Astrocyte (in vitro differentiated cells and primary cell): ENCODE measurements at regions not wholly inside any gene's neighbourhood (a gene's known extent, or its start where the extent isn't known, plus 50 kb on each side); places are given as distances from the start of the nearest gene placed in this dataset.

Experiments
- DNase-seq: peaks from one replicate; pipeline ENCODE4 v3.0.0-alpha.2; 2010; ENCODE audit warnings: low read depth
- FAIRE-seq: peaks from 2 replicates; lab custom pipeline; 2011; peaks lifted over from hg19 to GRCh38; lab: Jason Lieb, UNC
- H2AFZ ChIP-seq: 2 replicates; pipeline ENCODE4 v1.6.0; 2012; ENCODE audit warnings: low read depth, low read length, inconsistent platforms
- H3K27ac ChIP-seq: 2 replicates; pipeline ENCODE4 v1.5.1; 2011; ENCODE audit warnings: low read depth, low read length, inconsistent platforms
- H3K27me3 ChIP-seq: 2 replicates; pipeline ENCODE4 v1.6.0; 2011; ENCODE audit warnings: low read length, inconsistent platforms; ENCODE audit not compliant: insufficient read depth
- H3K36me3 ChIP-seq: 2 replicates; pipeline ENCODE4 v1.5.1; 2011; ENCODE audit warnings: low read length, inconsistent platforms; ENCODE audit not compliant: insufficient read depth
- H3K4me1 ChIP-seq: 2 replicates; pipeline ENCODE4 v1.5.1; 2011; ENCODE audit warnings: low read length, inconsistent platforms; ENCODE audit not compliant: insufficient read depth
- H3K4me2 ChIP-seq: 2 replicates; pipeline ENCODE4 v1.6.0; 2012; ENCODE audit warnings: low read length, inconsistent platforms
- H3K4me3 ChIP-seq: 2 replicates; pipeline ENCODE4 v1.5.1; 2011; ENCODE audit warnings: low read depth, mild to moderate bottlenecking, low read length, inconsistent platforms; ENCODE audit not compliant: insufficient read depth
- H3K79me2 ChIP-seq: 2 replicates; pipeline ENCODE4 v1.6.0; 2012; ENCODE audit warnings: mild to moderate bottlenecking, low read length, inconsistent platforms; ENCODE audit not compliant: insufficient read depth
- H3K9ac ChIP-seq: 2 replicates; pipeline ENCODE4 v1.6.0; 2012; ENCODE audit warnings: mild to moderate bottlenecking, low read length, inconsistent platforms
- H3K9me3 ChIP-seq: 2 replicates; pipeline ENCODE4 v1.5.1; 2012; ENCODE audit warnings: low read depth, mild to moderate bottlenecking, low read length, inconsistent platforms; ENCODE audit not compliant: insufficient read depth
- H4K20me1 ChIP-seq: 2 replicates; pipeline ENCODE4 v1.6.0; 2012; ENCODE audit warnings: low read length, inconsistent platforms; ENCODE audit not compliant: insufficient read depth
- H3K27ac Mint-ChIP-seq: one replicate; pipeline ENCODE4 v1.8.0; 2021; ENCODE audit warnings: mild to moderate bottlenecking, mixed read lengths; ENCODE audit not compliant: unreplicated experiment
- H3K27me3 Mint-ChIP-seq: one replicate; pipeline ENCODE4 v1.8.0; 2021; ENCODE audit warnings: low read depth, mixed read lengths; ENCODE audit not compliant: unreplicated experiment
- H3K36me3 Mint-ChIP-seq: one replicate; pipeline ENCODE4 v1.8.0; 2021; ENCODE audit warnings: low read depth, mixed read lengths; ENCODE audit not compliant: unreplicated experiment
- H3K4me1 Mint-ChIP-seq: one replicate; pipeline ENCODE4 v1.8.0; 2021; ENCODE audit warnings: low read depth, mixed read lengths; ENCODE audit not compliant: unreplicated experiment
- H3K4me3 Mint-ChIP-seq: one replicate; pipeline ENCODE4 v1.8.0; 2021; ENCODE audit warnings: mild to moderate bottlenecking, moderate library complexity, mixed read lengths; ENCODE audit not compliant: unreplicated experiment
- H3K9me3 Mint-ChIP-seq: one replicate; pipeline ENCODE4 v1.8.0; 2021; ENCODE audit warnings: mild to moderate bottlenecking, mixed read lengths; ENCODE audit not compliant: unreplicated experiment
- EZH2 ChIP-seq: IDR thresholded peaks from 2 replicates; pipeline ENCODE4 v1.6.1; 2012; ENCODE audit warnings: mild to moderate bottlenecking, low read length, inconsistent platforms; ENCODE audit not compliant: insufficient read depth
- TF ChIP-seq, protein P1 (sequence below): IDR thresholded peaks from 2 replicates; pipeline ENCODE4 v1.5.1; 2011; ENCODE audit warnings: low read depth, mild to moderate bottlenecking, inconsistent platforms, low read length, moderate library complexity; ENCODE audit not compliant: insufficient read depth

- Mint-ChIP-seq H3K4me1 (no peaks in the 10 kb centered on the region), H3K4me3 (no peak overlapping the region), H3K27ac (no peak overlapping the region), H3K27me3 (peaks cover 11% of the 10 kb centered on the region), H3K36me3 (no peaks in the 10 kb centered on the region), H3K9me3 (no peaks in the 10 kb centered on the region)
- Histone ChIP-seq H3K4me1 (no peaks in the 10 kb centered on the region), H3K27me3 (no peaks in the 10 kb centered on the region), H3K79me2 (no peaks in the 10 kb centered on the region), H4K20me1 (no peaks in the 10 kb centered on the region), H3K27ac (no peak overlapping the region), H3K9ac (no peak overlapping the region), H3K36me3 (no peaks in the 10 kb centered on the region), H3K9me3 (no peaks in the 10 kb centered on the region), H2AFZ (no peak overlapping the region), H3K4me3 (no peak overlapping the region), H3K4me2 (no peak overlapping the region)
- FAIRE-seq (no peak), DNase-seq (no peak)
- TF ChIP-seq, protein P1, sequence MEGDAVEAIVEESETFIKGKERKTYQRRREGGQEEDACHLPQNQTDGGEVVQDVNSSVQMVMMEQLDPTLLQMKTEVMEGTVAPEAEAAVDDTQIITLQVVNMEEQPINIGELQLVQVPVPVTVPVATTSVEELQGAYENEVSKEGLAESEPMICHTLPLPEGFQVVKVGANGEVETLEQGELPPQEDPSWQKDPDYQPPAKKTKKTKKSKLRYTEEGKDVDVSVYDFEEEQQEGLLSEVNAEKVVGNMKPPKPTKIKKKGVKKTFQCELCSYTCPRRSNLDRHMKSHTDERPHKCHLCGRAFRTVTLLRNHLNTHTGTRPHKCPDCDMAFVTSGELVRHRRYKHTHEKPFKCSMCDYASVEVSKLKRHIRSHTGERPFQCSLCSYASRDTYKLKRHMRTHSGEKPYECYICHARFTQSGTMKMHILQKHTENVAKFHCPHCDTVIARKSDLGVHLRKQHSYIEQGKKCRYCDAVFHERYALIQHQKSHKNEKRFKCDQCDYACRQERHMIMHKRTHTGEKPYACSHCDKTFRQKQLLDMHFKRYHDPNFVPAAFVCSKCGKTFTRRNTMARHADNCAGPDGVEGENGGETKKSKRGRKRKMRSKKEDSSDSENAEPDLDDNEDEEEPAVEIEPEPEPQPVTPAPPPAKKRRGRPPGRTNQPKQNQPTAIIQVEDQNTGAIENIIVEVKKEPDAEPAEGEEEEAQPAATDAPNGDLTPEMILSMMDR, result no peak
- no peak for TF ChIP-seq EZH2
Measured at GRCh38 chr15:61318802-61319525, 89.9 kb upstream of the RORA start.

DNA sequence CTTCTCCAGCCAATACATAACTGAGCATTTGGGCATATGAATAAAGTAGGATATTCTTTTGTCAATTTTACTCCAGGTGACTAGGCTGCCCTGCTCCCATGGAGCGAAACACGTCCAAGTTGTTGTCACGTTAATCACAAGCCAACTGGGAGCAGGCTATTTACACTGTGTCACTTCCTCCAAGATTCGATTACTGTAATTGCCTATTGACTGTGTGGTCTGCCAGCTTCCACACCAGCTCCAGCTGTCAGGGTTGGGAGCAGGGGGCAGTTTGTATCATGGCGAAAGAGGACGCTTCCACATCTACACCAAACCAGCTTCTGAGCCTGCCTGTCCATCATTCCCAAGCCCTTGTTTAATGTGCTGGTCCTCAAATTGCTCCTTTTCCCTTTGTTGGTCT is 89.2 kb upstream of the RORA start:
- Mint-ChIP-seq H3K4me3 (no peak overlapping the region), H3K27ac (no peak overlapping the region)
- FAIRE-seq, result no peak

GRCh38 chr15:61315471-61315870 is 86.4 kb upstream of the RORA start:
- Histone ChIP-seq H3K27ac (no peak overlapping the region), H2AFZ (no peak overlapping the region), H3K9ac (no peak overlapping the region), H3K9me3 (no peaks in the 10 kb centered on the region), H3K4me1 (no peaks in the 10 kb centered on the region), H3K27me3 (no peaks in the 10 kb centered on the region), H4K20me1 (no peaks in the 10 kb centered on the region), H3K4me3 (no peak overlapping the region), H3K79me2 (no peaks in the 10 kb centered on the region), H3K36me3 (no peaks in the 10 kb centered on the region), H3K4me2 (no peak overlapping the region)
- H3K36me3 Mint-ChIP-seq, result no peaks in the 10 kb centered on the region
- no peaks in the 10 kb centered on the region for H3K4me1 Mint-ChIP-seq
- no peak overlapping the region for H3K4me3 Mint-ChIP-seq
- FAIRE-seq (no peak), DNase-seq (no peak)
- peaks cover 29% of the 10 kb centered on the region for H3K27me3 Mint-ChIP-seq
- H3K27ac Mint-ChIP-seq, result no peak overlapping the region
- no peaks in the 10 kb centered on the region for H3K9me3 Mint-ChIP-seq
- TF ChIP-seq EZH2, result no peak
- TF ChIP-seq, protein P1, result no peak

More for the DNA sequence above, 89.2 kb upstream of the RORA start:
- Mint-ChIP-seq H3K9me3 (no peaks in the 10 kb centered on the region), H3K36me3 (no peaks in the 10 kb centered on the region), H3K27me3 (peaks cover 11% of the 10 kb centered on the region), H3K4me1 (no peaks in the 10 kb centered on the region)
- H3K4me2 ChIP-seq, result no peak overlapping the region
- no peaks in the 10 kb centered on the region for H3K36me3 ChIP-seq
- no peaks in the 10 kb centered on the region for H3K79me2 ChIP-seq
- no peaks in the 10 kb centered on the region for H3K4me1 ChIP-seq
- DNase-seq, result no peak
- no peak overlapping the region for H3K9ac ChIP-seq
- no peaks in the 10 kb centered on the region for H4K20me1 ChIP-seq
- no peak for TF ChIP-seq EZH2
- TF ChIP-seq, protein P1, result no peak
- no peaks in the 10 kb centered on the region for H3K9me3 ChIP-seq
- no peak overlapping the region for H3K27ac ChIP-seq
- no peak overlapping the region for H2AFZ ChIP-seq
- H3K4me3 ChIP-seq, result no peak overlapping the region
- H3K27me3 ChIP-seq, result no peaks in the 10 kb centered on the region
